Ammon's horn (tissue), 1 donor: ENCODE measurements at regions not wholly inside any gene's neighbourhood (a gene's known extent, or its start where the extent isn't known, plus 50 kb on each side); places are given as distances from the start of the nearest gene placed in this dataset.
"Not testable (repeated sequence)": the region's sequence is repeated elsewhere in the genome, so short reads cannot be mapped to it uniquely, and the experiment has no call there.

Experiments
- DNase-seq: peaks from one replicate; pipeline ENCODE4 v3.0.0-alpha.2; 2016; ENCODE audit warnings: low spot score

DNA sequence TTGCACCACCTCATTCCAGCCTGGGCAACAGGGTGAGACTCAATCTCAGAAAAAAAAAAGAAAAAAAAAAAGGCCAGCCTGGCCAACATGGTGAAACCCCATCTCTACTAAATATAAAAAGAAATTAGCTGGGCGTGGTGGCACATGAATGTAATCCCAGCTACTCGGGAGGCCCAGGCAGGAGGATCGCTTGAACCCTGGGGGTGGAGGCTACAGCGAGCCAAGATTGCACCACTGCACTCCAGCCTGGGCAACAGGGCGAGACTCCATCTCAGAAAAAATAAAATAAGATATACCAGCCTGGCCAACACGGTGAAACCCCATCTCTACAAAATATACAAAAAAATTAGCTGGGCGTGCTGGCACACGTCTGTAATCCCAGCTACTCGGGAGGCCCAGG, 1602.3 kb downstream of the RPIA start:
- DNase-seq: not testable (repeated sequence)

DNA sequence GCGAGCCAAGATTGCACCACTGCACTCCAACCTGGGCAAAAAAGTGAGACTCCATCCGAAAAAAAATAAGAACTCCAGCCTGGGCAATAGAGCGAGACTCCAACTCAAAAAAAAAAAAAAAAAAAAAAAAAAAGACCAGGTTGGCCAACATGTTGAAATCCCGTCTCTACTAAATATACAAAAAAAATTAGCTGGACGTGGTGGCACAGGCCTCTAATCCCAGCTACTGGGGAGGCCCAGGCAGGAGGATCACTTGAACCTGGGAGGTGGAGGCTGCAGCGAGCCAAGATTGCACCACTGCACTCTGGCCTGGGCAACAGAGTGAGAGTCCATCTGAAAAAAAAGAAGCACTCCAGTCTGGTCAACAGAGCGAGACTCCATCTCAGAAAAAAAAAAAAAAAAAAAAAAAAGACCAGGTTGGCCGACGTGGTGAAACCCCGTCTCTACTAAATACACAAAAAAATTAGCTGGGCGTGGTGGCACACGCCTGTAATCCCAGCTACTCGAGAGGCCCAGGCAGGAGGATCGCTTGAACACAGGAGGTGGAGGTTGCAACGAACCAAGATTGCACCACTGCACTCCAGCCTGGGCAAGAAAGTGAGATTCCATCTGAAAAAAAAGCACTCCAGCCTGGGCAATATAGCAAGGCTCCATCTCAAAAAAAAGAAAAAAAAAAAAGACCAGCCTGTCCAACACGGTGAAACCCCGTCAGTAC, 1603.7 kb downstream of the RPIA start:
- DNase-seq: not testable (repeated sequence)

DNA sequence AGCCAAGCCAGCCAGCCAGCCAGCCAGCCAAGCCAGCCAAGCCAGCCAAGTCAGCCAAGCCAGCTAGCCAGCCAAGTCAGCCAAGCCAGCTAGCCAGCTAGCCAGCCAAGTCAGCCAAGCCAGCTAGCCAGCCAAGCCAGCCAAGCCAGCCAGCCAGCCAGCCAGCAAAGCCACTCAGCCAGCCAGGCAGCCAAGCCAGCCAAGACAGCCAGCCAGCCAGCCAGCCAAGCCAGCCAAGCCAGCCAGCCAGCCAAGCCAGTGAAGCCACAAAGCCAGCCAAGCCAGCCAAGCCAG, 1605.0 kb downstream of the RPIA start:
- not testable (repeated sequence) for DNase-seq

DNA sequence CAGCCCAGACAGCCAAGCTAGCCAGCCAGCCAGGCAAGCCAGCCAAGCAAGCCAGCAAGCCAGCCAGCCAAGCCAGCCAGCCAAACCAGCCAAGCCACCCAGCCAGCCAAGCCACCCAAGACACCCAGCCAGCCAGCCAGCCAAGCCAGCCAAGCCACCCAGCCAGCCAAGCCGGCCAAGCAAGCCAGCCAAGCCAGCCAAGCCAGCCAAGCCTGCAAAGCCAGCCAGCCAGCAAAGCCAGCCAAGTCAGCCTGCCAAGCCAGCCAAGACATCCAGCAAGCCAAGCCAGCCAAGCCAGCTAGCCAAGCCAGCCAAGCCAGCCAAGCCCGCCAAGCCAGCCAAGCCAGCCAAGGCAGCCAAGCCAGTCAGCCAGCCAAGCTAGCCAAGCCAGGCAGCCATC, 1606.2 kb downstream of the RPIA start:
- DNase-seq: not testable (repeated sequence)

DNA sequence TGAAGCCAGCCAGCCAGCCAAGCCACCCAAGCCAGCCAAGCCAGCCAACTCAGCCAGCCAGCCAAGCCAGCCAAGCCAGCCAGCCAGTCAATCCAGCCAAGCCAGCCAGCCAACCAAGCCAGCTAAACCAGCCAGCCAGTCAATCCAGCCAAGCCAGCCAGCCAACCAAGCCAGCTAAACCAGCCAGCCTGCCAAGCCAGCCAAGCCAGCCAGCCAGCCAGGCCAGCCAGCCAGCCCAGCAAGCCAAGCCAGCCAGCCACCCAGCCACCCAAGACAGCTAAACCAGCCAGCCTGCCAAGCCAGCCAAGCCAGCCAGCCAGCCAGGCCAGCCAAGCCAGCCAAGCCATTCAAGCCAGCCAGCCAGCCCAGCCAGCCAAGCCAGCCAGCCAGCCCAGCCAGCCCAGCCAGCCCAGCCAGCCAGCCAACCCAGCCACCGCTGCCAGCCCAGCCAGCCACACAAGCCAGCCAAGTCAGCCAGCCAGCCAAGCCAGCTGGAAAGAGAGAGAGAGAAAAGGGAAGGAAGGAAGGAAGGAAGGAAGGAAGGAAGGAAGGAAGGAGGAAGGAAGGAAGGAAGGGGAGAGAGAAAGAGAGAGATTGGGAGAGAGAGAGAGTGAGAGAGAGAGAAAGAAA, 1606.8 kb downstream of the RPIA start:
- not testable (repeated sequence) for DNase-seq

DNA sequence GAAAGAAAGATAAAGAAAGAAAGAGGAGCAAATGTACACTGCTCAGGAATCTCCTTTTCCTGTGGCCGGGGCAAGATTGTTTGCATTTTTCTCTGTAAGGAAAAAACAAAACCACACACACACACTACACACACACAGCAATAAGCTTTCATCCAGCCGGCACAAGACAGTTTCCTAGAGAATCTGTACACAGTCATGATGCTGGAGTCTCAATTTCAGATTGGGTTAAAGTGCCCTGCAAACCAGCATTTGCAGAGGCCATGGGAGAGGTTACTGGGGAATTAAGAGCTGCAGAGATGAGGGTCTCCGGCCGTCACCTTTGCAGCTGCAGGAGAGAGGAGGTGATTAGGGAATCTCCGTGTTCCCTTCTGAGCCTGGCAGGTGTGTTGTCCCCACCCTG, 1607.5 kb downstream of the RPIA start:
- DNase-seq: not testable (repeated sequence)

DNA sequence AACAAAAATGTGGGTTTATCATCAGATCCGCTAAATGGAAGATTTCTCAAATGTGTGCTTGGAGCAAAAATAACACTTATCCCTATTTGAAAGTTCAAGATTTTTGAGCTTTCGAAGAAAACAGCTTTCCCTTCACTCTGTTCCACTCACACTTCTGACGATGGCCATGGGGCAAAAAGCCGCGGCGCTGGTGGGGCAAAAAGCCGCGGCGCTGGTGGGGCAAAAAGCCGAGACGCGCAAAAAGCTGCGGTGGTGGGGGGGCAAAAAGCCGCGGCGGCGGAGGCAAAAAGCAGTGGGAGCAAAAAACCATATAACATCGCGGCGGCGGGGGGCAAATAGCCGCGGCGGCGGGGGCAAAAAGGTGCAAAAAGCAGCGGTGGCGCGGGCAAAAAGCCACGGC, 1631.5 kb downstream of the RPIA start:
- DNase-seq: not testable (repeated sequence)

DNA sequence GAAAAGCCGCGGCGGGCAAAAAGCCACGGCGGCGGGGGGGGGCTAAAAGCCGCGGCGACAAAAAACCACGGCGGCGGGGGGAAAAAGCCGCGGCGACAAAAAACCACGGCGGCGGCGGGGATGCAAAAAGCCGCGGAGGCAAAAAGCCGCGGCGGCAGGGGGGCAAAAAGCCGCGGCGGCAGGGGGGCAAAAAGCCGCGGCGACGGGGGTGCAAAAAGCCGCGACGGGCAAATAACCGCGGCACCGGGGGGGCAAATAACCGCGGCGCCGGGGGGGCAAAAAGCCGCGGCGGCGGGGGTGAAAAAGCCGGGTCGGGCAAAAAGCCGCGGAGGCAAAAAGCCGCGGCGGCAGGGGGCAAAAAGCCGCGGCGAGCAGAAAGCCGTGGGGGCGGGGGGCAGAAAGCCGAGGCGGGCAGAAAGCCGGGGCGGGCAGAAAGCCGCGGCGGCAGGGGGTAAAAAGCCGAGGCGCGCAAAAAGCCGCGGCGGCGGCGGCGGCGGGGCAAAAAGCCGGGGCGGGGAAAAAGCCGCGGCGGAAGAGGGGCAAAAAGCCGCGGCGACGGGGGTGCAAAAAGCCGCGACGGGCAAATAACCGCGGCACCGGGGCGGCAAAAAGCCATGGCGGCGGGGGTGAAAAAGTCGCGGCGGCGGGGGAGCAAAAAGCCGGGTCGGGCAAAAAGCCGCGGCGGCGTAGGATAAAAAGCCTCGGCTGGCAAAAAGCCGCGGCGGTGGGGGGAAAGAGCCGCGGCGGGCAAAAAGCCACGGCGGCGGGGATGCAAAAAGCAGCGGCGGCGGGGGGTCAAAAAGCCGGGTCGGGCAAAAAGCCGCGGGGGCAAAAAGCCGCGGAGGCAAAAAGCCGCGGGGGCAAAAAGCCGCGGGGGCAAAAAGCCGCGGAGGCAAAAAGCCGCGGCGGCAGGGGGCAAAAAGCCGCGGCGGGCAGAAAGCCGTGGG, 1632.4 kb downstream of the RPIA start:
- not testable (repeated sequence) for DNase-seq

DNA sequence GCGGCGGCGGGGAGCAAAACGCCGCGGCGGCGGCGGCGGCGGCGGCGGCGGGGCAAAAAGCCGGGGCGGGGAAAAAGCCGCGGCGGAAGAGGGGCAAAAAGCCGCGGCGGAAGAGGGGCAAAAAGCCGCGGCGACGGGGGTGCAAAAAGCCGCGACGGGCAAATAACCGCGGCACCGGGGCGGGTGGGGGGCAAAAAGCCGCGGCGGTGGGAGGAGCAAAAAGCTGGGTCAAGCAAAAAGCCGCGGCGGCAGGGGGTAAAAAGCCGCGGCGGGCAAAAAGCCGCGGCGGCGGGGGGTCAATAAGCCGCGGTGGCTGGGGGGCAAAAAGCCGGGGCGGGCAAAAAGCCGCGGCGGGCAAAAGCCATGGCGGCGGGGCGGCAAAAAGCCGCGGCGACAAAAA, 1633.2 kb downstream of the RPIA start:
- DNase-seq: not testable (repeated sequence)

DNA sequence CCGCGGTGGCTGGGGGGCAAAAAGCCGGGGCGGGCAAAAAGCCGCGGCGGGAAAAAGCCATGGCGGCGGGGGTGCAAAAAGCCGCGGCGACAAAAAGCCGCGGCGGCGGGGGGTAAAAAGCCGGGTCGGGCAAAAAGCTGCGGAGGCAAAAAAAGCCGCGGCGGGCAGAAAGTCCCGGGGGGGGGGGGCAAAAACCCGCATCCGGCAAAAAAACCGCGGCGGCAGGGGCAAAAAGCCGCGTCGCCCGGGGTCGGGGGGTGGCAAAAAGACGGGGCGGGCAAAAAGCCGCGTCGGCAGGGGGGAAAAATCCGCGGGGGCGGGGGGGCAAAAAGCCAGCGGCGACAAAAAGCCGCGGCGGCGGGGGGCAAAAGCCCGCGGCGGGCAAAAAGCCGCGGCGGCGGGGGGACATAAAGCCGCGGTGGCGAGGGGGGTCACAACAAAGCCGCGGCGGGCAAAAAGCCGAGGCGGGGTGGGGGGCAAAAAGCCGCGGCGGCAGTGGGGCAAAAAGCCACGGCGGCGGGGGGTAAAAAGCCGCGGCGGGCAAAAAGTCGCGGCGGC, 1634.4 kb downstream of the RPIA start:
- DNase-seq: not testable (repeated sequence)

DNA sequence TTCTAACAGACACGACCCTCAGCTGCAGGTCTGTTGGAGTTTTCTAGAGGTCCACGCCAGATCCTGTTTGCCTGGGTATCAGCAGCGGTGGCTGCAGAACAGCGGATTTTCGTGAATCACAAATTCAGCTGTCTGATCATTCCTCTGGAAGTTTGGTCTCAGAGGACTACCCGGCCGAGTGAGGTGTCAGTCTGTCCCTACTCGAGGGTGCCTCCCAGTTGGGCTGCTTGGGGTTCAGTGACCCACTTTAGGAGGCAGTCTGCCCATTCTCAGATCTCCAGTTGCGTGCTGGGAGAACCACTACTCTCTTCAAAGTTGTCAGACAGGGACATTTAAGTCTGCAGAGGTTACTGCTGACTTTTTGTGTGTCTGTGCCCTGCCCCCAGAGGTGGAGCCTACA, 1664.1 kb downstream of the RPIA start:
- DNase-seq: not testable (repeated sequence)

DNA sequence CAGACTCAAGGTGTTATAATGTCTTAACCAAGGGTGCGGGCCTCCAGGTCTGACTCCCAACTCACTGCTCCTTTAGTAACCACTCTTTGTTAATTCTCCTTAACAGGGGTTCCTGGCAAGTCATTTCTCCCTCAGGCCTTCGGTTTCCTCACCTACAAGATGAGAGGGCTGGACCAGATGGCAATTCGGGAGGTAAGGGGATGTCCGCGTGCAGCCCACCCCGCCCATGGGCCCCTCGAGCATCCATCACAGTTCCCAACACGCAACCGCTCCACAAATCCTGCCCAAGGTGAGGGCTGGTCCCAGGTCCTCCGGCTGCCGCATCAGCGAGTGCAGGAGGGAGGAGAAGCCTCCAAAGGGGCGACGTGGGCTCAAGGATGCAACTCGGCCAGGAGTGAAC, 1667.9 kb downstream of the RPIA start:
- not testable (repeated sequence) for DNase-seq

DNA sequence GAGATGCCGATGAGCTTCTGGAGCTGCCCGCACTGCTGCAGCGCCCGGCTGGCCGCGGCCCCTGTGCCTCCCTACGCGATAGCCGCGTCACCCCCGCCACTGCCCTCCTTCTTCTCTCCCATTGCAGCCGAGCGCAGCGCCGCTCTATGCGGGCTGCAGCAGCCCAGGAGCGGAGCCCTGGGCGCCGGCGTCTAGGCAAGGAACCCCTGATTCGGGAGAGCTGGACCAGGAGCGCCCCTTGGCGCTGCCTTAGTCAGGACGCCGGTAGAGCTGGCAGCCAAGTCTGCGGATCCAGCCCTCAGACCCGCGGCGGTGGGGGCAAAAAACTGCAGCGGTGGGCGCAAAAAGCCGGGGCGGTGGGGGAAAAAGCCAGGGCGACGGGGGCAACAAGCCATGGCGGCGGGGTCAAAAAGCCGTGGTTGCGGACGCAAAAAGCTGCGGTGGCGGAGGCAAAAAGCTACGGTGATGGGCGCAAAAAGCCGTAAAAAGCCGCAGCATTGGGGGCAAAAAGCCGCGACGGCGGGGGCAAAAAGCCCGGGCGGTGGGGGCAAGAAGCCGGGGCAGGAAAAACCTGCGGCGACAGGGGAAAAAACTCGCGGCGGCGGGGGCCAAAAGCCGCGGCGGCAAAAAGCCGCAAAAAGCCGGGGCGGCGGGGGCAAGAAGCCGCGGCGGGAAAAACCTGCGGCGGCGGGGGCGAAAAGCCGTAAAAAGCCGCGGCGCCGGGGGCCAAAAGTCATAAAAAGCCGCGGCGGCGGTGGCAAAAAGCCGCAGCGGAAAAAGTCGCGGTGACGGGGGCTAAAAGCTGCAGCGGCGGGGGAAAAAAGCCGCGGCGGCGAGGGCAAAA, 1668.6 kb downstream of the RPIA start:
- not testable (repeated sequence) for DNase-seq

DNA sequence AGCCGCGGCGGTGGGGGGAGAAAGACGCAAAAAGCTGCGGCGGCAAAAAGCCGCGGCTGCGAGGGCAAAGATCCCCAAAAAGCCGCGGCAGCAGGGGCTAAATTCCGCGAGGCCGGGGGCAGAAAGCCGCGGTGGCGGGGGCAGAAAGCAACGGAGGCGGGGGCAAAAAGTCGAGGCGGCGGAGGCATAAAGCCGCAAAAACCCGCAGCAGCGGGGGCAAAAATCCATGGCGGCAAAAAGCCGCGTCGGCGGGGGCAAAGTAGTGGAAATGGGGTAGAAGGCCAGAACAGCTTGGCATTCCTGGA, 1669.2 kb downstream of the RPIA start:
- DNase-seq: not testable (repeated sequence)
